PC-9 (cell line): ENCODE measurements at regions not wholly inside any gene's neighbourhood (a gene's known extent, or its start where the extent isn't known, plus 50 kb on each side); places are given as distances from the start of the nearest gene placed in this dataset.
"Not testable (repeated sequence)": the region's sequence is repeated elsewhere in the genome, so short reads cannot be mapped to it uniquely, and the experiment has no call there.

ENCODE experiments used
- BruUV-seq: library from RNA; stranded (reverse); fragments of 400-500 nt; replicated peaks from 2 replicates; lab custom pipeline; 2021; lab: Mats Ljungman, UMichigan
- CTCF ChIA-PET: fragments of 300-600 bp; sonication (Branson Sonifier 250); formaldehyde crosslinking; loops from one replicate; lab custom pipeline; 2022; ENCODE audit warnings: antibody characterized with exemption; lab: Charles Lee
- POLR2A ChIA-PET: fragments of 300-600 bp; sonication (Branson Sonifier 250); formaldehyde crosslinking; loops from one replicate; lab custom pipeline; 2022; ENCODE audit warnings: antibody characterized with exemption; ENCODE audit not compliant: unreplicated experiment; lab: Charles Lee
- DNase-seq, 2 experiments: peaks; one replicate each; pipeline versions ENCODE4 v3.0.0 to v3.0.0-alpha.2; 2015 to 2022; ENCODE audit warnings: mixed read lengths in 1 of 2
- H2AFZ ChIP-seq: fragments of 200-600 bp; sonication (generic); 2 replicates; pipeline ENCODE4 v1.8.1; 2017; ENCODE audit warnings: antibody characterized with exemption
- H3F3A ChIP-seq: fragments of 200-600 bp; sonication (generic); 2 replicates; pipeline ENCODE4 v1.8.1; 2017; ENCODE audit warnings: antibody characterized with exemption, mild to moderate bottlenecking, low read depth; ENCODE audit not compliant: insufficient read depth
- H3K27ac ChIP-seq: fragments of 200-600 bp; sonication (generic); 2 replicates; pipeline ENCODE4 v1.6.1; 2016; ENCODE audit warnings: mixed run types
- H3K27me3 ChIP-seq: fragments of 200-600 bp; sonication (generic); 2 replicates; pipeline ENCODE4 v1.6.1; 2016; ENCODE audit warnings: low read depth, mixed run types; ENCODE audit not compliant: insufficient read depth
- H3K36me3 ChIP-seq: fragments of 200-600 bp; sonication (generic); 2 replicates; pipeline ENCODE4 v1.6.1; 2016; ENCODE audit warnings: low read depth, mixed run types
- H3K4me1 ChIP-seq: fragments of 200-600 bp; sonication (generic); replicated peaks from 2 replicates; pipeline ENCODE4 v1.6.1; 2016; ENCODE audit warnings: mixed run types; ENCODE audit not compliant: insufficient read depth
- H3K4me2 ChIP-seq: fragments of 200-600 bp; sonication (generic); 2 replicates; pipeline ENCODE4 v1.6.1; 2017; ENCODE audit warnings: mixed run types
- H3K4me3 ChIP-seq: fragments of 200-600 bp; sonication (generic); 2 replicates; pipeline ENCODE4 v1.6.1; 2016; ENCODE audit warnings: mixed run types
- H3K79me2 ChIP-seq: fragments of 200-600 bp; sonication (generic); 2 replicates; pipeline ENCODE4 v1.6.1; 2017; ENCODE audit warnings: low read depth, mixed run types
- H3K9me2 ChIP-seq: fragments of 200-600 bp; sonication (generic); 2 replicates; pipeline ENCODE4 v1.8.1; 2017; ENCODE audit warnings: mild to moderate bottlenecking; ENCODE audit not compliant: insufficient read depth
- H3K9me3 ChIP-seq: fragments of 200-600 bp; sonication (generic); 2 replicates; pipeline ENCODE4 v1.8.1; 2016; ENCODE audit warnings: low read depth; ENCODE audit not compliant: insufficient read depth
- H4K20me1 ChIP-seq: fragments of 200-600 bp; sonication (generic); 2 replicates; pipeline ENCODE4 v1.8.1; 2017; ENCODE audit not compliant: insufficient read depth
- EZH2 ChIP-seq: fragments of 200-600 bp; sonication (generic); IDR thresholded peaks from 2 replicates; pipeline ENCODE4 v1.8.0; 2017; ENCODE audit warnings: antibody characterized with exemption, low read depth
- intact Hi-C: fragments of 100-400 bp; cut with micrococcal nuclease; formaldehyde crosslinking; loops from one replicate; pipeline ENCODE4 v1.10.0; 2022; ENCODE audit not compliant: unreplicated experiment
- TF ChIP-seq, protein P1 (sequence below): fragments of 200-600 bp; sonication (generic); conservative IDR thresholded peaks from 2 replicates; pipeline ENCODE4 v1.6.1; 2017; ENCODE audit warnings: mixed run types, antibody characterized with exemption, mild to moderate bottlenecking, moderate library complexity

DNA sequence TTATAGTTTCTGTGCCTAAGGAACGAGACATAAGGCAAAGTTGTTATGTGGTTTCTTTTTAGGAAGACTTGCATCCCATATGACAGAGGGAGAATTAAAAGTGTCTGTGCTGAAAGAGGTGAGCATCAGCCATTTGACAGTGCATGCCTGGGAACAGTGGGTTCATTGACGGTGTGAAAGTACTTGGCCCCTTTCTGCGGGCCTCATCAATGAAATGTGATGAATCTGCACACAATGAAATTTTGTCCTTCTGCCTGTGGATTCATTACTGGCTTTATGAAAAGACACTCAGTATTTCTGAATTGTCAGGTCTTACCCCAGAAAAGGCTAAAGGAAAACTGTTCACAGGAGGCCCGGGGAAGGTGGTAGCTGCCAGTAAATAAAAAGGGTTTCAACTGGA, 295.8 kb downstream of the FOXO1 start:
- no TSS peak for BruUV-seq
- CTCF ChIA-PET = no interaction called here

DNA sequence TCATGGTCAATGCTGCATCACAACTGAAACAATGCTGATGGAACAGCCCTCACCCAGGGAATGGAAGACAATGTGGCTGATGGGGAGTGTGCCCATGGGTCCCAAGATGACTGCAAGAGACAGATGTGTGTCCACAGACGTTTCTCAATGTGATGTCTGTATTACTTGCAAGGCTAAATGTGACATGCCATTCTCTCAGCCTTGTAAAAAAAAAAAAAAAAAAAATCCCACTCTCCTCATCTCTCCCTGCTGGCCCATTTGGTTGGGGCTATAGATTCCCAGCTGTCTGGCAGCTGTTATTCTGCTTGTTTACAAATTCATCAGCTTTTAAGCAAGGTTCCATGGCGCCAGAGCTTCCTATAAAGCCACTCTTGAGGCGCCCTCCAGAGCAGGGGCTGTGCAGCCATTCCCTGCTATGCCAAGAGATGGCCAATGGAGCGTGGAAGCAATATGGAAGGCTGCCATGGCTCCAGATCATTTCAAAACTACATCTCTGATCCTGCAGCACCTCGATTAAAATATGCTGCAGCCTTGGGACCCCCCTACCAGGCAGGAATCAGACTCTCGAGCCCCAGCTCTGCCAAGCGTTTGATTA, 294.8 kb downstream of the FOXO1 start:
- no peak for DNase-seq
- no peaks in the 10 kb centered on the region for H3K9me2 ChIP-seq
- BruUV-seq = no TSS peak
- H3F3A ChIP-seq = no peaks in the 10 kb centered on the region
- CTCF ChIA-PET = no interaction called here
- no peaks in the 10 kb centered on the region for H3K4me1 ChIP-seq
- no peaks in the 10 kb centered on the region for H3K36me3 ChIP-seq
- POLR2A ChIA-PET = no interaction called here
- H3K9me3 ChIP-seq = no peaks in the 10 kb centered on the region
- intact Hi-C loops = no loop called here
- H4K20me1 ChIP-seq = no peaks in the 10 kb centered on the region
- no peak for TF ChIP-seq EZH2
- TF ChIP-seq, protein P1, sequence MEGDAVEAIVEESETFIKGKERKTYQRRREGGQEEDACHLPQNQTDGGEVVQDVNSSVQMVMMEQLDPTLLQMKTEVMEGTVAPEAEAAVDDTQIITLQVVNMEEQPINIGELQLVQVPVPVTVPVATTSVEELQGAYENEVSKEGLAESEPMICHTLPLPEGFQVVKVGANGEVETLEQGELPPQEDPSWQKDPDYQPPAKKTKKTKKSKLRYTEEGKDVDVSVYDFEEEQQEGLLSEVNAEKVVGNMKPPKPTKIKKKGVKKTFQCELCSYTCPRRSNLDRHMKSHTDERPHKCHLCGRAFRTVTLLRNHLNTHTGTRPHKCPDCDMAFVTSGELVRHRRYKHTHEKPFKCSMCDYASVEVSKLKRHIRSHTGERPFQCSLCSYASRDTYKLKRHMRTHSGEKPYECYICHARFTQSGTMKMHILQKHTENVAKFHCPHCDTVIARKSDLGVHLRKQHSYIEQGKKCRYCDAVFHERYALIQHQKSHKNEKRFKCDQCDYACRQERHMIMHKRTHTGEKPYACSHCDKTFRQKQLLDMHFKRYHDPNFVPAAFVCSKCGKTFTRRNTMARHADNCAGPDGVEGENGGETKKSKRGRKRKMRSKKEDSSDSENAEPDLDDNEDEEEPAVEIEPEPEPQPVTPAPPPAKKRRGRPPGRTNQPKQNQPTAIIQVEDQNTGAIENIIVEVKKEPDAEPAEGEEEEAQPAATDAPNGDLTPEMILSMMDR = no peak
- no peak overlapping the region for H3K4me2 ChIP-seq
- no peaks in the 10 kb centered on the region for H3K79me2 ChIP-seq
- H3K4me3 ChIP-seq = no peak overlapping the region
- no peak overlapping the region for H2AFZ ChIP-seq
- no peak overlapping the region for H3K27ac ChIP-seq
- no peaks in the 10 kb centered on the region for H3K27me3 ChIP-seq

More for the DNA sequence above, 295.8 kb downstream of the FOXO1 start:
- Histone ChIP-seq H2AFZ (no peak overlapping the region), H3K36me3 (no peaks in the 10 kb centered on the region), H3F3A (no peaks in the 10 kb centered on the region), H3K4me2 (no peak overlapping the region), H4K20me1 (no peaks in the 10 kb centered on the region), H3K4me3 (no peak overlapping the region), H3K9me2 (no peaks in the 10 kb centered on the region), H3K9me3 (no peaks in the 10 kb centered on the region), H3K4me1 (no peaks in the 10 kb centered on the region), H3K27ac (no peak overlapping the region), H3K27me3 (no peaks in the 10 kb centered on the region), H3K79me2 (no peaks in the 10 kb centered on the region)
- POLR2A ChIA-PET = no interaction called here
- intact Hi-C loops = no loop called here
- TF ChIP-seq, protein P1 = no peak
- TF ChIP-seq EZH2 = no peak
- DNase-seq = no peak

DNA sequence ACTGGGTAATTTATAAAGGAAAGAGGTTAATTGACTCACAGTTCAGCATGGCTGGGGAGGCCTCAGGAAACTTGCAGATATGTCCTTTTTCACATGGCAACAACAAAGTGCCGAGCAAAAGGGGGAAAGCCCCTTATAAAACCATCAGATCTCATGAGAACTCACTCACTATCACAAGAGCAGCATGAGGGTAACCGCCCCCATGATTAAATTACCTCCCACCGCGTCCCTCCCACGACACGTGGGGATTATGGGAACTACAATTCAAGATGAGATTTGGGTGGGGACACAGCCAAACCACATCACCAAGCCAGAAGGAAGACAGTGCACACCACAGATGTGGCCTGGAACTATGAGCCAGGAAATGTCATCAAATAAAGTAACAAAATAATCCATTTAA, 292.8 kb downstream of the FOXO1 start:
- H3K79me2 ChIP-seq, H3K4me3 ChIP-seq, H4K20me1 ChIP-seq, DNase-seq, H3K9me3 ChIP-seq, H3K9me2 ChIP-seq, intact Hi-C loops, CTCF ChIA-PET, H3K4me1 ChIP-seq, H2AFZ ChIP-seq, H3F3A ChIP-seq, H3K4me2 ChIP-seq, POLR2A ChIA-PET, H3K27ac ChIP-seq, H3K27me3 ChIP-seq, BruUV-seq, H3K36me3 ChIP-seq: not testable (repeated sequence)
